Nephron (organoid): ENCODE measurements at regions not wholly inside any gene's neighbourhood (a gene's known extent, or its start where the extent isn't known, plus 50 kb on each side); places are given as distances from the start of the nearest gene placed in this dataset.

ENCODE experiments used
- H3K27ac Mint-ChIP-seq, 3 experiments: 2 replicates each; pipeline ENCODE4 v1.8.0; 2020; ENCODE audit warnings: mixed read lengths in 3 of 3, mild to moderate bottlenecking in 2 of 3, moderate library complexity in 1 of 3
- H3K27me3 Mint-ChIP-seq: 2 replicates; pipeline ENCODE4 v1.8.0; 2021; ENCODE audit warnings: low read depth, mild to moderate bottlenecking, moderate library complexity, mixed read lengths
- H3K36me3 Mint-ChIP-seq: 2 replicates; pipeline ENCODE4 v1.8.0; 2020; ENCODE audit warnings: low read depth, mixed read lengths
- H3K4me1 Mint-ChIP-seq: 2 replicates; pipeline ENCODE4 v1.8.0; 2020; ENCODE audit warnings: mixed read lengths
- H3K4me3 Mint-ChIP-seq, 3 experiments: 2 replicates each; pipeline ENCODE4 v1.8.0; 2020; ENCODE audit warnings: mild to moderate bottlenecking in 3 of 3, mixed read lengths in 3 of 3, moderate library complexity in 2 of 3
- H3K9me3 Mint-ChIP-seq: 2 replicates; pipeline ENCODE4 v1.8.0; 2020; ENCODE audit warnings: mixed read lengths
- TF ChIP-seq, protein P1 (sequence below), 3 experiments: fragments of 200-600 bp; sonication (generic); IDR thresholded peaks; one replicate each; pipeline ENCODE4 v1.5.0; 2021; ENCODE audit warnings: antibody characterized with exemption in 3 of 3; ENCODE audit not compliant: unreplicated experiment in 3 of 3

DNA sequence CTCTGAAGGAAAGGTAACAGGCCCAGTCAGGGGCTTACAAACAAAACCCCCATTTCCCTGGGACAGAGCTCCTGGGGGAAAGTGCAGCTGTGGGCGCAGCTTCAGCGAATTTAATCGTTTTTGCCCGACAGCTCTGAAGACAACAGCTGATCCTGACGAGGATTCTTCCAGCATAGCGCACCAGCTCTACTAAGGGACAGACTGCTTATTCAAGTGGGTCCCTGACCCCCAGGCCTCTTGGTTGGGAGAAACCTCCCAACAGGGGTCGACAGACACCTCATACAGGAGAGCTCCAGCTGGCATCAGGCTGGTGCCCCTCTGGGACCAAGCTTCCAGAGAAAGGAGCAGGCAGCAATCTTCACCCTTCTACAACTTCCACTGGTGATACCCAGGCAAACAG, 486.7 kb downstream of the PRR32 start:
- H3K27me3 Mint-ChIP-seq = no peaks in the 10 kb centered on the region
- no peak overlapping the region for H3K4me3 Mint-ChIP-seq
- peaks cover 16% of the 10 kb centered on the region for H3K9me3 Mint-ChIP-seq

DNA sequence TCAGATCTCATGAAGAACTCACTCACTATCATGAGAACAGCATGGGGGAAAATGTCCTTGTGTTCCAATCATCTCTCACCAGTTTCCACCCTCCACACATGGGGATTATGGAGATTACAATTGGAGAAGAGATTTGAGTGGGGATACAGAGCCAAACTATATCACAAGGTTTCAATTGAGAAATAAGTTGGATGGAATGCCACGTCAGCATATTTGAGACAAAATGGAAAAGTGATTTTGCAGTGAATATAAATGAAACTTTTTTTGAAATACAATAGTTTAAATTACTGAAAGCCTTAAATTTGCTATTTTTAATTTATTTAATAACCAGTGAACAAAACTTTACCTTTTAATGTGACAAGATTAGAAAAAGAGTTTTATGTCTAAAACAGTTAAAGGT, 494.1 kb downstream of the PRR32 start:
- TF ChIP-seq, protein P1, sequence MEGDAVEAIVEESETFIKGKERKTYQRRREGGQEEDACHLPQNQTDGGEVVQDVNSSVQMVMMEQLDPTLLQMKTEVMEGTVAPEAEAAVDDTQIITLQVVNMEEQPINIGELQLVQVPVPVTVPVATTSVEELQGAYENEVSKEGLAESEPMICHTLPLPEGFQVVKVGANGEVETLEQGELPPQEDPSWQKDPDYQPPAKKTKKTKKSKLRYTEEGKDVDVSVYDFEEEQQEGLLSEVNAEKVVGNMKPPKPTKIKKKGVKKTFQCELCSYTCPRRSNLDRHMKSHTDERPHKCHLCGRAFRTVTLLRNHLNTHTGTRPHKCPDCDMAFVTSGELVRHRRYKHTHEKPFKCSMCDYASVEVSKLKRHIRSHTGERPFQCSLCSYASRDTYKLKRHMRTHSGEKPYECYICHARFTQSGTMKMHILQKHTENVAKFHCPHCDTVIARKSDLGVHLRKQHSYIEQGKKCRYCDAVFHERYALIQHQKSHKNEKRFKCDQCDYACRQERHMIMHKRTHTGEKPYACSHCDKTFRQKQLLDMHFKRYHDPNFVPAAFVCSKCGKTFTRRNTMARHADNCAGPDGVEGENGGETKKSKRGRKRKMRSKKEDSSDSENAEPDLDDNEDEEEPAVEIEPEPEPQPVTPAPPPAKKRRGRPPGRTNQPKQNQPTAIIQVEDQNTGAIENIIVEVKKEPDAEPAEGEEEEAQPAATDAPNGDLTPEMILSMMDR (IDR thresholded peaks at IDR 0.05; ENCODE audit: unreplicated experiment in 3 of 3) = no peak
- Mint-ChIP-seq H3K4me1 (no peaks in the 10 kb centered on the region), H3K27ac (no peak overlapping the region), H3K4me3 (no peak overlapping the region), H3K36me3 (no peaks in the 10 kb centered on the region), H3K9me3 (peaks cover 5% of the 10 kb centered on the region), H3K27me3 (no peaks in the 10 kb centered on the region)

More for the DNA sequence above, 486.7 kb downstream of the PRR32 start:
- H3K4me1 Mint-ChIP-seq = no peaks in the 10 kb centered on the region
- no peaks in the 10 kb centered on the region for H3K36me3 Mint-ChIP-seq
- H3K27ac Mint-ChIP-seq = no peak overlapping the region
- TF ChIP-seq, protein P1 (IDR thresholded peaks at IDR 0.05; ENCODE audit: unreplicated experiment in 3 of 3) = no peak

DNA sequence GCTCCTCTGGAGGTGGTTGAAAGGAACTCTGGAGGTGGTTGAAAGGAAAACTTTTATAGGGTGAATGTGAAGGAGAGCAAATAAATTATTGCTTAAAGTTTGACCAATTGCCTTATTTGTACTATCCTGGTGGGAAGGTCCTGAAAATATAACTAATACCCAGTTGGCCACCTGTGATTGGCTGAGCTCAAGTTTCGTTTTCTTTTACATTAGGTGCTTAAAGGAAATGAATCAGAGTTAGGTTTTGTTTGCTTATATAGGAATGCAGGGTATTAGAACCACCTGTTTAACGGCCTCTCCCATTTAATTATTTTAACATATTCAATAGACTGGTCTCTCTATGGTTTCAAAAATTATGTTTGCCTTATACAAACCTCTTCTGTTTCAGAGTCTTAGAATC, 497.6 kb downstream of the PRR32 start:
- no peak overlapping the region for H3K27ac Mint-ChIP-seq
- no peaks in the 10 kb centered on the region for H3K4me1 Mint-ChIP-seq
- no peaks in the 10 kb centered on the region for H3K27me3 Mint-ChIP-seq
- H3K4me3 Mint-ChIP-seq = no peak overlapping the region
- H3K36me3 Mint-ChIP-seq = no peaks in the 10 kb centered on the region
- no peaks in the 10 kb centered on the region for H3K9me3 Mint-ChIP-seq
- TF ChIP-seq, protein P1 (IDR thresholded peaks at IDR 0.05; ENCODE audit: unreplicated experiment in 3 of 3) = no peak

DNA sequence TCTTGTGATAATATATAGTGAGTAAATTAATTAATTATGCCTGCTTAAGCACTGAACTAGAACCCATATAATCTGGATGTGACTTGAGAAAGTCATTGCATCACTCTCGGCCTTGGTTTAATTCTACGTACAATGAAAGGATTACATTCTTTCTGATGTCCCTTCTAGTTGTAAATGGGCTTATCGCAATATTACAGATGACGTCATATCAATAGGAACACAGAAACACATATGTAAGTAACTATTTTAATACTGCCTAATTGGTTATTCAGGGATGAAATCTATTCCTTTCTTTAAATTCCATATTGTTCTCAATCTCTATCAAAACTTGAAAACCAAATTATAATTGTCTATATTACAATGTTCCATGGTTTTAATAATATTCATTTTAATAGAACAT, 504.6 kb downstream of the PRR32 start:
- Mint-ChIP-seq H3K27ac (no peak overlapping the region), H3K9me3 (no peaks in the 10 kb centered on the region)
- TF ChIP-seq, protein P1 (IDR thresholded peaks at IDR 0.05; ENCODE audit: unreplicated experiment in 3 of 3) = no peak

More for the DNA sequence above, 504.6 kb downstream of the PRR32 start:
- Mint-ChIP-seq H3K4me3 (no peak overlapping the region), H3K4me1 (no peaks in the 10 kb centered on the region), H3K27me3 (no peaks in the 10 kb centered on the region), H3K36me3 (no peaks in the 10 kb centered on the region)
